ENCODE measurements at regions not wholly inside any gene's neighbourhood (a gene's known extent, or its start where the extent isn't known, plus 50 kb on each side); places are given as distances from the start of the nearest gene placed in this dataset.

DNA sequence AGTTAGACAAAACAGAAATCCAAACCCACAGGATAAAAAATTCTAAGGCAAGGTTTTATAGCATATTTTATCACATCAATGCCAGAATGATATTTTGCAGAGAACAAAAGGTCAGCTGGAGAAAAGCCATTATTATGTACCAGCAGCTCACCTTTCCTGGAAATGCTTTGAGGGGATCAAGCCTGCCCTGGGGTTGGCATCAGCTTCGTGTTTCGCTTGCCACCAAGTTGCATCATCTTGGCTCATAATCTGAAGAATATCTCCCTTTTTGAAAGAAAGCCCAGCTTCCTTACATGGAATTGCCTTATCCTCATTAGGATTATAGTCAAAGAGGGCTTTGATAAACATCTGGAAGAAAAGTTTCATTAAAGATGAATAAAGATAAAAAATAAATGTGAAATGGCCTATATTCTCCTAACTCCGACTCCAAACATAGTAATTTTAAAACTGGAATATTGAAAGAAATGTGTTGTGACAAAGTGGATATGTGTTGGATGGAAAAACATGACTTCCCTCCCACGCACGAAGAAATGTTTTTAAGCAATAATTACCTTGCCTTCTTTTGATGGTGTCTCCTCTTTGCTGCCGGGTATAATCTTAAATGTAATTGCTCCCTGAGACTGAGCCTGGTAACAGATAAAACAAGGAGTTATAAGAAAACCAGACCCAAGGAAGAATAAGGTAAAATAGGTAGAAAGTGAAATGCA lies 121.3 kb upstream of the ODAD2 start:
- no TSS peak for BruUV-seq (replicated peaks)
- no peak overlapping the region for H3K27ac ChIP-seq (ENCODE audit: insufficient read depth, low read depth, low read length)
- H4K20me1 ChIP-seq (replicated peaks; ENCODE audit: control insufficient read depth, extremely low read depth, insufficient read depth, low read length): no peaks in the 10 kb centered on the region
- dilution Hi-C loops (cut with MboI; ENCODE audit: extremely low pct_ligation_motif_present, low sequenced_read_pairs): no loop called here
- no peak overlapping the region for H3K9ac ChIP-seq (replicated peaks; ENCODE audit: extremely low read depth, insufficient read depth, low read length)
- TF ChIP-seq, protein P1, sequence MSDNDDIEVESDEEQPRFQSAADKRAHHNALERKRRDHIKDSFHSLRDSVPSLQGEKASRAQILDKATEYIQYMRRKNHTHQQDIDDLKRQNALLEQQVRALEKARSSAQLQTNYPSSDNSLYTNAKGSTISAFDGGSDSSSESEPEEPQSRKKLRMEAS (IDR thresholded peaks at IDR 0.05; ENCODE audit: insufficient read depth, insufficient read length): no peak
- TF ChIP-seq JUN (IDR thresholded peaks at IDR 0.05; ENCODE audit: borderline replicate concordance, insufficient read depth, insufficient read length, low read depth): no peak
- TF ChIP-seq MYC (IDR thresholded peaks at IDR 0.05; ENCODE audit: low read depth, low read length): no peak
- no peak for TF ChIP-seq EZH2 (IDR thresholded peaks at IDR 0.05; ENCODE audit: borderline replicate concordance, low read depth, low read length, severe bottlenecking)
- no peak for TF ChIP-seq CTCF (IDR thresholded peaks at IDR 0.05; ENCODE audit: extremely low read depth in 1 of 2, insufficient read depth in 1 of 2, low read depth in 1 of 2, low read length in 2 of 2)
- TF ChIP-seq GATA2 (IDR thresholded peaks at IDR 0.05; ENCODE audit: insufficient read depth, insufficient read length, low read depth, low read length): no peak
- TF ChIP-seq FOS (IDR thresholded peaks at IDR 0.05; ENCODE audit: borderline replicate concordance, insufficient read depth, low read length): no peak
- no peak for TF ChIP-seq POLR2AphosphoS5 (IDR thresholded peaks at IDR 0.05; ENCODE audit: insufficient read depth, low read depth, low read length)
- H3K4me1 ChIP-seq (ENCODE audit: control insufficient read depth, extremely low read depth, insufficient read depth, low read length): peaks cover 6% of the 10 kb centered on the region
- H3K4me3 ChIP-seq (replicated peaks in 1 of 3; ENCODE audit: insufficient read depth in 1 of 3, low read depth in 1 of 3, low read length in 3 of 3): no peak overlapping the region
- FAIRE-seq (no peak), DNase-seq (ENCODE audit: low read depth, low spot score) (no peak)
- CTCF ChIA-PET: interaction anchor here (0.7 to 1.3 kb wide), 2 partner anchors 10 to 24 kb away, joined by 3 to 4 read pairs; no protein-coding TSS in a partner anchor
- intact Hi-C loops (cut with micrococcal nuclease): loop anchor here (10.0 kb wide), 1 partner anchor 1955 kb away; no protein-coding TSS in a partner anchor
- H3K9me3 ChIP-seq (replicated peaks; ENCODE audit: control insufficient read depth, insufficient read depth, low read length): no peaks in the 10 kb centered on the region
- POLR2A ChIA-PET: no interaction called here
- no peaks in the 10 kb centered on the region for H3K9me1 ChIP-seq (replicated peaks; ENCODE audit: control insufficient read depth, extremely low read depth, insufficient read depth, low read length)
- no peak overlapping the region for H3K4me2 ChIP-seq (ENCODE audit: insufficient read depth, low read length)
- H2AFZ ChIP-seq (ENCODE audit: low read depth, low read length): no peak overlapping the region
- no peaks in the 10 kb centered on the region for H3K27me3 ChIP-seq (ENCODE audit: control insufficient read depth in 2 of 2, insufficient read depth in 2 of 2, low read length in 2 of 2)
- no peaks in the 10 kb centered on the region for H3K36me3 ChIP-seq (ENCODE audit: control insufficient read depth in 2 of 2, extremely low read depth in 1 of 2, insufficient read depth in 2 of 2, low read length in 2 of 2)
- no peaks in the 10 kb centered on the region for H3K79me2 ChIP-seq (ENCODE audit: control insufficient read depth, insufficient read depth, low read length)

All from endothelial cell of umbilical vein (primary cell).